Adipocyte (in vitro differentiated cells): ENCODE measurements at regions not wholly inside any gene's neighbourhood (a gene's known extent, or its start where the extent isn't known, plus 50 kb on each side); places are given as distances from the start of the nearest gene placed in this dataset.

Experiments
- DNase-seq: peaks from one replicate; pipeline ENCODE4 v3.0.0-alpha.2; 2015; ENCODE audit warnings: low read depth
- H3K27me3 ChIP-seq: replicated peaks from 2 replicates; pipeline ENCODE4 v1.7.0; 2013; ENCODE audit warnings: mild to moderate bottlenecking, low read length, moderate library complexity; ENCODE audit not compliant: control insufficient read depth, insufficient read depth
- H3K36me3 ChIP-seq: 2 replicates; pipeline ENCODE4 v1.7.0; 2013; ENCODE audit warnings: low read length, mild to moderate bottlenecking, moderate library complexity; ENCODE audit not compliant: control insufficient read depth, insufficient read depth, severe bottlenecking
- H3K4me1 ChIP-seq: 2 replicates; pipeline ENCODE4 v1.7.0; 2013; ENCODE audit warnings: mild to moderate bottlenecking, low read length, moderate library complexity; ENCODE audit not compliant: control insufficient read depth, insufficient read depth
- H3K4me3 ChIP-seq: 2 replicates; pipeline ENCODE4 v1.7.0; 2013; ENCODE audit warnings: mild to moderate bottlenecking, low read length, moderate library complexity
- H3K9ac ChIP-seq: 2 replicates; pipeline ENCODE4 v1.7.0; 2013; ENCODE audit warnings: mild to moderate bottlenecking, low read length, moderate library complexity
- H3K9me3 ChIP-seq: 2 replicates; pipeline ENCODE4 v1.7.0; 2013; ENCODE audit warnings: mild to moderate bottlenecking, low read length, moderate library complexity; ENCODE audit not compliant: control insufficient read depth

DNA sequence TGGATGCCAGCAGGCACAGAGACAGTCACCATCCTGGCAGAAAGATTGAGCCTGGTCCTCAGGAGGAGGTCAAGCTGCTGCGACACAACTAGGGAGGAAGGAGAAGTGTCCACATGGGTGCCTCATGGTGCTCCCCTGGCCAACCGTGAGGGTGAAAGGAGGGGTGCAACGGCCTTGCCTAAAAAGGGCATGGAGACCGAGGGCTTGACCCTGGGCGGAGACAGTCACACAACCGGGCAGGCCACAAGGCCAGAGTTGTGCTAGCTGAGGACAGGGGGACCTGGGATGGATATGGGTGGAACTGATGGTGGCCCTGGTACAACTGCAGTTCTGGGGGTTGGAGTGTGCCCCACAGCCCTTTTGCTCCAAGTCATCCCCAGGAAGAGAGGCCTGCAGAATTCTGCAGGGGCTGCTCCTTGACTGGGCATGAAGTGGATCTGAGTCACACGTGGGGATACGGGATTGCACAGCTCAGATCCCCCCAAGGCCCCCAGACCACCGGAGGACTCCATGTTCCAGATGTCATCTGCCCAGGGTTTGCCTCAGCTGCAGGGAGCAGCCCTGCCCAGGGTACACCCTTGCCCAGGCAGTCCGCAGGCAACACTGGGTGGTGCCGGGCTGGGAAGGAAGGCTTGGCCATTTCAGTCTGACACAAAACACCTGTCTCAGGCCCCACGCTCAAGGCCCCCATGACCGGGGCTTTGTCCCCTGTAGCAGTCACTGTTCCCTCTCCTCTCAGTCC lies 602.3 kb upstream of the MGMT start:
- H3K9ac ChIP-seq, result no peak overlapping the region
- no peak for DNase-seq
- H3K27me3 ChIP-seq, result no peaks in the 10 kb centered on the region
- peaks cover 8% of the 10 kb centered on the region for H3K4me1 ChIP-seq
- H3K9me3 ChIP-seq, result no peaks in the 10 kb centered on the region
- H3K36me3 ChIP-seq, result no peaks in the 10 kb centered on the region
- no peak overlapping the region for H3K4me3 ChIP-seq

DNA sequence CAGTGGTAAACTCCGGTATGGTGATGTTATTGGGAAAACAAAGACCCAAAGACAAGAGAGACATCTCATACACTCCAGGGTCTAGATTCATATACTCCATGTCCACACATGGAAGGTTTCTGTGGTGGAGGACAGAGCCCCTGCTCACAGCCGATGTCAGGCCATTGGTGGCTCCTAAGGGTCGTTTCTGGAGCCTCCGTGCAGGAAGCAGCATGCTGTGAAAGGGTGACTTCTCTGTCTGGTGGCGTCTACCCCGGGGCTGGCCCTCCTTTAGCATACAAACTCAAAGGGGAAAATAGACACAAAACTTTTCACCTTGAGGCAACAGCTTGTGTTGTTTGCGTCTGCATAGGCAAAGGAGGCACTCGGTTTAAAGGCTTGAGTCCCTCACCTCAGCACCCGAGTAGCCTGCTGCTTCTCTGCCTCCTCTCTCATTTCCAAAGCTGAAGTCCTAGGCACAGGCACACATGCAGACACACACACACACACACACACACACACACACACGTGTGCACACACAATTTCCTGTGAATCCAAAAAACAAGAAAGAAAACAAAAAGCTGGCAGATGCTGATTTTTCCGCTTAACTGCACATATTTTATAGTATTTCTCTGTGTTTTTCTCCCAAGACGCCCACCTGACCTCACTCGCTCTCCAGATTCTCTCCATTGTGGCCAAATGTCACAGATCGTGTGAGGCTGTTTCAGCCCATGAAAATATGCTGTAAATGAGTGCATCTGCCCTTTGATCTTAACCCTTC lies 601.4 kb upstream of the MGMT start:
- no peaks in the 10 kb centered on the region for H3K27me3 ChIP-seq
- no peak overlapping the region for H3K4me3 ChIP-seq
- peaks cover 9% of the 10 kb centered on the region for H3K4me1 ChIP-seq
- no peak overlapping the region for H3K9ac ChIP-seq
- H3K36me3 ChIP-seq, result no peaks in the 10 kb centered on the region
- H3K9me3 ChIP-seq, result no peaks in the 10 kb centered on the region
- DNase-seq, result no peak

DNA sequence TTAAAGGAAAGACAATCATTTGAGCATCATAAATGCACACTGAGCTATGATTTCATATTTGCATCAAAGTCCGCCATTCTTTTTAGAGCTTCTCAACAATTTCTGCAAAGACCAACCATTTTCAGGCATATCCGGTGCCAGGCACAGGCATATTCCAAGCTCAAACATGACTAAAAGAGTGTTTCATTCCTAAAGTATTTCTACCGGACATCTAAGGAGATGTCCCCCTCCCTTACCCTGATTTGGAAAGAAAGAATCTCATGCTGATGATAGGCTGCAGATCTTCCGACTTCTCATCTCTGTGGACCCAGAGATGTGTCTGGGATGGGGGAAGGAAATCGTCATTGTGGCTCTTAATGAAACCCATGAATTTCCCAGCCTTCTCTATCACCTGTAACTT lies 600.5 kb upstream of the MGMT start:
- Histone ChIP-seq H3K9ac (no peak overlapping the region), H3K4me1 (peaks cover 9% of the 10 kb centered on the region)
- DNase-seq, result no peak

DNA sequence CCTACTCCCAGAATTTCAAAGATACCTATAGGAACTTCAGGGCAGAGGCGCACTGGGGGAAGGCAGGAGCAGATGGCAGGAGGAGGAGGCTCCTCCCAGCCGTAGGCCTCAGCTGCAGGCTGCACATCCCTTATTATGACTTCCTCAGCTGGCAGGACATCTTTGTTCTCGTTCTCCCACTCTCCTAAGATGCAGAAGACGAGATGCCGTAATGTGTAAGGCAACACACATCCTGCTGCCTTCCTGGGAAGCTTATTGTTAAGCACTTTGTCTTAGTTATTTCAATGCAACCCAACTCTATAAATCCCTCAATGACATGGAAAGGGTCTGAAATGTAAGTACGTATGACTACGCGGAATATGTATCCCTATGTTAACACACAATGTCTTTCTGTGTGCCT lies 599.8 kb upstream of the MGMT start:
- no peaks in the 10 kb centered on the region for H3K27me3 ChIP-seq

More for the DNA sequence above, 600.5 kb upstream of the MGMT start:
- H3K9me3 ChIP-seq, result no peaks in the 10 kb centered on the region
- no peaks in the 10 kb centered on the region for H3K36me3 ChIP-seq
- H3K4me3 ChIP-seq, result no peak overlapping the region
- no peaks in the 10 kb centered on the region for H3K27me3 ChIP-seq

DNA sequence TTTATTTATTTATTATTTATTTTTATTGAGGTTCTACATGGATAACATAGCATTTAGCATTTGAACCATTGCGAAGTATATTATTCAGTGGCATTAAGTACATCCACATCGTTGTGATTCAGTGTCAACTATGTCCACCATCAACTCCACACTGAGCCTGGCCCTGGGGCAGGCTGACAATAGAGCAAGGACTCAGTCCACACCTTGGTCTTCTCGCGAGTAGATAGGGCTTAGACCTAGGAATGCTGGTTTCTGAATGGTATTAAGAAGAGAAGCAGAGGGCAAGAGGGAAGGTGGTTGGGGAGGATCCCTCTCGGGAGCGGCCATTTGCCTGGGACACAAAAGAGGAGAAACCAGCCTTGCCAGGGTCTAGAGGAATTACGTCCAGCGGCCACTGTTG lies 599.2 kb upstream of the MGMT start:
- H3K36me3 ChIP-seq, result no peaks in the 10 kb centered on the region
- no peaks in the 10 kb centered on the region for H3K27me3 ChIP-seq
- no peak overlapping the region for H3K4me3 ChIP-seq
- peaks cover 10% of the 10 kb centered on the region for H3K4me1 ChIP-seq
- H3K9me3 ChIP-seq, result no peaks in the 10 kb centered on the region
- DNase-seq, result no peak
- H3K9ac ChIP-seq, result no peak overlapping the region

More for the DNA sequence above, 599.8 kb upstream of the MGMT start:
- Histone ChIP-seq H3K9ac (no peak overlapping the region), H3K36me3 (no peaks in the 10 kb centered on the region), H3K4me3 (no peak overlapping the region), H3K9me3 (no peaks in the 10 kb centered on the region), H3K4me1 (peaks cover 9% of the 10 kb centered on the region)
- DNase-seq, result no peak

DNA sequence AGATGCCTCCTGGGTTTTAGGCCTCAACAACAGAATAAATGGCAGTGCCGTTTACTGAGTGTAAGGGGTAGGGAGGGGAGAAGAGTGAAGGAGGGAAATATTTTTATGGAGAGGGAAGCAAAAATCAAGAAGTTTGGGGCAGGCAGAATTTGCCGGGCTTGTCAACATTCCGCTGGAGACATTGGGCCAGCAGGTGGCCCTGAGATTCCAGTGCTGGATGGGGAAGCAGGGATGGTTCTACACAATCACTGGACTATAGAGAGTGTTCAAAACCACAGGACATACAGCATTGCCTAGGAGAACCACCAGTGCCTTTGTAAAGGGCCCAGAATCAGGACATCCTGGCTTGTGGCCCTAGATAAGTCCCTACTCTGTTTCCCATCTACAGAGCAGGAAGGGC lies 598.6 kb upstream of the MGMT start:
- peaks cover 16% of the 10 kb centered on the region for H3K4me1 ChIP-seq
- no peaks in the 10 kb centered on the region for H3K9me3 ChIP-seq

DNA sequence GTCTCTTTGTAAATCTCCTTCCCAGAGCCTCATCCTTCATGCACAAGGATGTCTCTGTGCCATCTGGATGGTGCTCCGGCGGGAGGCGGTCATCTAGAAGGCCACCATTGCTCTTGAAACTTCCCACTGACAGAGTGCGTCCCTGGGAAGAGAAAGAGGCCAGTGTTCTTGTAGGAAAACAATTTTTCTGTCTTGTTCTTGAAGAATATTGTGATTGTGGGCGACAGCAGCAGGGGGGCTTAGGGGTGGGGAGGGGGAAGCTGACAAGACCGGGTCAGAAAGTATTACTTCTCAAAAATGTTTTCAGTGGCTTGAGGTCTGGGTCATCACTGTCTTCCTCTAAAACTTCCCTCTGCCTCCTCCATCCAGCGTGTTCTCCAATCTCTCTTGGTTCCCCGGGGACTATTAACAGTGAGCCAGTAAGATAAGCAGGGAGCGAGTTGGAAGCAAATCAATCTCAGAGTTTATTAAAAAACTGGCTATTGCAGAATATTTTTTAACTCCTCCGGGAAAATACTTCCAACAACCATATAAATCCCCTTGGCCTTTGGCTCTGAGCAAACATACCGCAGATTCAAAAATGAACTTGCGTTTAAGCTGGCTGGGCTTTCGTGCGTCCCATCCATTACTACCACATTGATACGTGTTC lies 597.8 kb upstream of the MGMT start:
- Histone ChIP-seq H3K4me3 (no peak overlapping the region), H3K27me3 (no peaks in the 10 kb centered on the region), H3K4me1 (peaks cover 21% of the 10 kb centered on the region), H3K9ac (no peak overlapping the region), H3K36me3 (no peaks in the 10 kb centered on the region), H3K9me3 (no peaks in the 10 kb centered on the region)
- no peak for DNase-seq

More for the DNA sequence above, 598.6 kb upstream of the MGMT start:
- Histone ChIP-seq H3K4me3 (no peak overlapping the region), H3K27me3 (no peaks in the 10 kb centered on the region), H3K36me3 (no peaks in the 10 kb centered on the region), H3K9ac (no peak overlapping the region)
- DNase-seq, result no peak

DNA sequence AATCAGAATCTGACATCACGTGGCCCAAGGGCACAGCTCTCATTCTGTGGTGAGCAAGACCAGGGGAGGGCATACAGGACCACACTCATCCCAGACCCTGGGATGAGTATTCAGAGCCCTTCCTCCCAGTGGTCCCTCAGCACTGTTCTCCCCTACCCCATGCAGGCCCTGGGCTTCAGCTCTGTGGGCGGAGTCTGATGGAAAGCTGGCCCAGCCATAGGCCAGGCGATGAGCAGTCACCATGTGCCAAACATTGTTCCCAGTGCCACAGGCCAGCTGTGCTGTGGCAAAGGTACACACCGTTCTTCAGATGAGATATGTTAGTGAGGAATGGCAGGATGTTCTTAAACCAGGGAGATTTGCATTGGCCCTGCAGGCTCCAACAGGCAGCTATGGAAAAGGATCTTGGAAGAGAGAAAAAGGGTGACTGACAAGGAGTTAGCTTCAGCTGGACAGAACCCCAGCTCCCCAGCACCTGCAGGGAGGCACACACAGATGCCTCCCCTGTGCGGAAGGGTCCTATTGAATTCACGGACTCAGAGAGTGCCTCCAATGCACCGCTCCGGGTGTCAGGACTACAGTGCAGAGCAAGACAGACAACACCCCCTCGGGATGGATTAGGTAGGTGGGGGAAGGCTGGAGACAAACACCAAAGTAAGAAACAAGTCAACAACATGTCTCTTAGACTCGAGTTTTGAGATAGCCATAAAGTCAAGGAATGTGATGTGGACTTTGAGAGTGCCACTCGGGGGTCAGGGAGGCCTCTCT lies 596.0 kb upstream of the MGMT start:
- no peak overlapping the region for H3K4me3 ChIP-seq
- no peak overlapping the region for H3K9ac ChIP-seq
- H3K4me1 ChIP-seq, result peaks cover 34% of the 10 kb centered on the region
- no peaks in the 10 kb centered on the region for H3K27me3 ChIP-seq
- no peak for DNase-seq
- no peaks in the 10 kb centered on the region for H3K36me3 ChIP-seq
- no peaks in the 10 kb centered on the region for H3K9me3 ChIP-seq

DNA sequence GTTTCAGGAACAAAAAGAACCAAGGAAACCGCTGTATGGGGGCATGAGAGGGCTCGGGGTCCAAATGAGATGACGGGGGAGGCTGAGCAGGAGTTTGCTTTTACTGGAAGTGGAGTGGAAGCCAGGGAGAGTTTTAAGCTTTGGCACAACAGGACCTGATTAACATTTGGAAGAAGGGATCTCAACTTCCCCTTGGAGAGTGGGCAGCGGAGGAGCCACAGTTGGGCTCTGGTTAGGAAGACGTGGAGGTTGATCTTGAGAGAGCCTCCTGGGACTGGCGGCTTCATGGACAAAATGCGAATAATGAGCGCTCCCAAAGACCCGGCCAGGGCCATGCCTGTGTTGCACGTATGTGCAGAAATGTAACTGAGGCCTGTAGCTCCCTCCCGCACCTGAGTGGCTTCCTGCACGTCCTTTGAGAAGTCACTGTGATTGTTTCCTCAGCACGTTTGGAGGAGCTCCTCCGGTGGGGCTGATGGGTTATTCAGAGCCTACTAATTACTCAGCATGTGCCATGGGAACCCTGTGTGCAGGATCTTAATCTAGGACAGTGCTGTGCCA lies 595.3 kb upstream of the MGMT start:
- no peak overlapping the region for H3K9ac ChIP-seq
- no peaks in the 10 kb centered on the region for H3K36me3 ChIP-seq
- no peak overlapping the region for H3K4me3 ChIP-seq
- no peak for DNase-seq
- H3K4me1 ChIP-seq, result peaks cover 42% of the 10 kb centered on the region
- H3K9me3 ChIP-seq, result no peaks in the 10 kb centered on the region
- H3K27me3 ChIP-seq, result no peaks in the 10 kb centered on the region

DNA sequence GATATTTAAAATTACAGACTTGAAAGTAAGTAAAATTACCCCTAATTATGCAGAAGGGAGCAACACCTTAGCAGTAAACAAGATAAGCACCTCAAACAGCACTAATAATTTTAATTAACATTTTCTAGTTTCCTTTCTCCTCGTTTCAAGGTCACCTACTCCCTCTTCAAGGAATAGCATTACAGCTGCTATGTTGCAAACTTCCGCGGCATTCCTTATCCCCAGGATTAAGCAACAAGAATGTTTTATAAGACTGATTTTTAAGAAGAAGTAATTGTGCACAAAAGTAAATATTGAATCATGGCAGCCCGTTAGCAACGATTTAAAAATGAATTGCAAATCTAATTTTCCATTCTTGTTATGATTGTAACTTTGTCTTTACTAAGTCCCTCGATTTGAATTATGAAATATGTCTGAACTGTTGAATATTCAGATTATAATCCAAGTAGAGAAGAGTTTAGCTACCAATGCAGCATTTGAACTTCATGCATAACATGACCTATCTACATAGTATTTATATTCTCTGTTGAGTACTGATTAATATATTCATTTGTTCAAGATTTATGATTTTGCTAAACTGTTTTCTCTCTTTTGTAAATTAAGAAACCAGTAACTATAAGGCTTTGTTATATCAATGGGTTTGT lies 593.5 kb upstream of the MGMT start:
- Histone ChIP-seq H3K4me1 (peaks cover 42% of the 10 kb centered on the region), H3K36me3 (no peaks in the 10 kb centered on the region), H3K4me3 (no peak overlapping the region), H3K9ac (no peak overlapping the region), H3K27me3 (no peaks in the 10 kb centered on the region), H3K9me3 (no peaks in the 10 kb centered on the region)
- no peak for DNase-seq
